SK-N-SH (cell line): ENCODE measurements at regions not wholly inside any gene's neighbourhood (a gene's known extent, or its start where the extent isn't known, plus 50 kb on each side); places are given as distances from the start of the nearest gene placed in this dataset.

Experiments
- CTCF ChIP-seq: fragments of 200-600 bp; sonication (generic); IDR thresholded peaks from 2 replicates; pipeline ENCODE4 v1.6.1; 2017; ENCODE audit warnings: antibody characterized with exemption, mild to moderate bottlenecking, moderate library complexity
- EP300 ChIP-seq, 2 experiments: IDR thresholded peaks; 2 replicates each; pipeline versions ENCODE4 v1.4.0 to v1.6.1; 2012; ENCODE audit warnings: borderline replicate concordance in 1 of 2, low read depth in 1 of 2, low read length in 1 of 2
- EZH2phosphoT487 ChIP-seq: fragments of 200-600 bp; sonication (generic); IDR thresholded peaks from 2 replicates; pipeline ENCODE4 v1.6.1; 2017; ENCODE audit warnings: low read depth, mixed run types, mild to moderate bottlenecking, antibody characterized with exemption, moderate library complexity, borderline replicate concordance
- GATA2 ChIP-seq: sonication (generic); formaldehyde crosslinking; IDR thresholded peaks from 2 replicates; pipeline ENCODE4 v1.5.0; 2020; ENCODE audit warnings: mild to moderate bottlenecking, missing genetic modification reagents
- MEF2A ChIP-seq: IDR thresholded peaks from 2 replicates; pipeline ENCODE4 v1.4.0; 2012; ENCODE audit warnings: low read depth, borderline replicate concordance
- MXI1 ChIP-seq: IDR thresholded peaks from 2 replicates; pipeline ENCODE4 v1.6.1; 2012; ENCODE audit warnings: mild to moderate bottlenecking, low read depth, low read length, improper control_type of control experiment
- NRF1 ChIP-seq: IDR thresholded peaks from 2 replicates; pipeline ENCODE4 v1.6.1; 2012; ENCODE audit warnings: low read depth, mild to moderate bottlenecking, low read length
- POLR2AphosphoS5 ChIP-seq: IDR thresholded peaks from 2 replicates; pipeline ENCODE4 v1.6.1; 2012; ENCODE audit warnings: low read depth, low read length
- RAD21 ChIP-seq: IDR thresholded peaks from 2 replicates; pipeline ENCODE4 v1.6.1; 2012; ENCODE audit warnings: mild to moderate bottlenecking, low read length
- YY1 ChIP-seq: IDR thresholded peaks from 2 replicates; pipeline ENCODE4 v1.4.0; 2012; ENCODE audit warnings: low read depth, mild to moderate bottlenecking
- TF ChIP-seq, protein P1 (sequence below): IDR thresholded peaks from 2 replicates; pipeline ENCODE4 v1.4.0; 2012; ENCODE audit warnings: low read depth

GRCh38 chr17:79415365-79415764 lies 195.5 kb downstream of the RBFOX3 start:
- no peak for TF ChIP-seq MEF2A
- TF ChIP-seq CTCF: no peak
- TF ChIP-seq, protein P1, sequence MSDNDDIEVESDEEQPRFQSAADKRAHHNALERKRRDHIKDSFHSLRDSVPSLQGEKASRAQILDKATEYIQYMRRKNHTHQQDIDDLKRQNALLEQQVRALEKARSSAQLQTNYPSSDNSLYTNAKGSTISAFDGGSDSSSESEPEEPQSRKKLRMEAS: no peak
- TF ChIP-seq POLR2AphosphoS5: no peak
- no peak for TF ChIP-seq EP300 (IDR thresholded peaks at IDR 0.05; ENCODE audit: borderline replicate concordance in 1 of 2, low read depth in 1 of 2, low read length in 1 of 2)
- TF ChIP-seq RAD21: no peak
- no peak for TF ChIP-seq NRF1
- no peak for TF ChIP-seq YY1
- no peak for TF ChIP-seq MXI1
- no peak for TF ChIP-seq EZH2phosphoT487
- TF ChIP-seq GATA2: no peak
